ENCODE measurements at regions not wholly inside any gene's neighbourhood (a gene's known extent, or its start where the extent isn't known, plus 50 kb on each side); places are given as distances from the start of the nearest gene placed in this dataset.
"Not testable (repeated sequence)": the region's sequence is repeated elsewhere in the genome, so short reads cannot be mapped to it uniquely, and the experiment has no call there.

GRCh38 chr3:18194431-18194830, 230.7 kb downstream of the SATB1 start:
- no peak for DNase-seq (ENCODE audit: low read depth in 2 of 3, low spot score in 1 of 3)

GRCh38 chr3:18190646-18191045, 234.5 kb downstream of the SATB1 start:
- DNase-seq (ENCODE audit: low read depth in 2 of 3, low spot score in 1 of 3): no peak

- DNase-seq (ENCODE audit: low read depth in 2 of 3, low spot score in 1 of 3): no peak
Observed at GRCh38 chr3:18189282-18190050, 235.7 kb downstream of the SATB1 start.

- DNase-seq (ENCODE audit: low read depth in 2 of 3, low spot score in 1 of 3): no peak
Observed at GRCh38 chr3:18188491-18188890, 236.6 kb downstream of the SATB1 start.

GRCh38 chr3:18185624-18186023, 239.5 kb downstream of the SATB1 start:
- no peak for DNase-seq (ENCODE audit: low read depth in 2 of 3, low spot score in 1 of 3)

GRCh38 chr3:18182923-18183322, 242.2 kb downstream of the SATB1 start:
- not testable (repeated sequence) for DNase-seq (ENCODE audit: low read depth in 2 of 3, low spot score in 1 of 3)

GRCh38 chr3:18179521-18179920, 245.6 kb downstream of the SATB1 start:
- DNase-seq (ENCODE audit: low read depth in 2 of 3, low spot score in 1 of 3): no peak

GRCh38 chr3:18177271-18177670, 247.9 kb downstream of the SATB1 start:
- DNase-seq (ENCODE audit: low read depth in 2 of 3, low spot score in 1 of 3): no peak

GRCh38 chr3:18173891-18174290, 251.2 kb downstream of the SATB1 start:
- not testable (repeated sequence) for DNase-seq (ENCODE audit: low read depth in 2 of 3, low spot score in 1 of 3)

GRCh38 chr3:18159681-18160080, 265.5 kb downstream of the SATB1 start:
- DNase-seq (ENCODE audit: low read depth in 2 of 3, low spot score in 1 of 3): no peak

- no peak for DNase-seq (ENCODE audit: low read depth in 2 of 3, low spot score in 1 of 3)
Observed at GRCh38 chr3:18153571-18154173, 271.5 kb downstream of the SATB1 start.

GRCh38 chr3:18151199-18151598, 273.9 kb downstream of the SATB1 start:
- no peak for DNase-seq (ENCODE audit: low read depth in 2 of 3, low spot score in 1 of 3)

- no peak for DNase-seq (ENCODE audit: low read depth in 2 of 3, low spot score in 1 of 3)
Observed at GRCh38 chr3:18149935-18150334, 275.2 kb downstream of the SATB1 start.

- DNase-seq (ENCODE audit: low read depth in 2 of 3, low spot score in 1 of 3): no peak
Observed at GRCh38 chr3:18149386-18149785, 275.8 kb downstream of the SATB1 start.

- DNase-seq (ENCODE audit: low read depth in 2 of 3, low spot score in 1 of 3): no peak
Observed at GRCh38 chr3:18144571-18144970, 280.6 kb downstream of the SATB1 start.

GRCh38 chr3:18143258-18143780, 281.8 kb downstream of the SATB1 start:
- no peak for DNase-seq (ENCODE audit: low read depth in 2 of 3, low spot score in 1 of 3)

- DNase-seq (ENCODE audit: low read depth in 2 of 3, low spot score in 1 of 3): no peak
Observed at GRCh38 chr3:18137958-18138357, 287.2 kb downstream of the SATB1 start.

GRCh38 chr3:18135060-18135814, 289.9 kb downstream of the SATB1 start:
- DNase-seq (ENCODE audit: low read depth in 2 of 3, low spot score in 1 of 3): no peak

GRCh38 chr3:18134386-18135059, 290.6 kb downstream of the SATB1 start:
- no peak for DNase-seq (ENCODE audit: low read depth in 2 of 3, low spot score in 1 of 3)

- no peak for DNase-seq (ENCODE audit: low read depth in 2 of 3, low spot score in 1 of 3)
Observed at GRCh38 chr3:18132991-18133390, 292.1 kb downstream of the SATB1 start.
